ENCODE measurements at regions not wholly inside any gene's neighbourhood (a gene's known extent, or its start where the extent isn't known, plus 50 kb on each side); places are given as distances from the start of the nearest gene placed in this dataset.

- DNase-seq: no peak
- Histone ChIP-seq H3K4me1 (peaks cover 0 to 12% (median 7%) of the 10 kb centered on the region in 3 donors), H3K36me3 (no peaks in the 10 kb centered on the region), H3K9me3 (no peaks in the 10 kb centered on the region), H3K27ac (no peak overlapping the region), H3K27me3 (no peaks in the 10 kb centered on the region), H3K4me3 (no peak overlapping the region)
- 57 to 60% methylated on average over 2 to 11 of the region's 15 CpGs for WGBS, 2 donors
- intact Hi-C loops (cut with DNase I): no loop called here
- TF ChIP-seq, protein P1, sequence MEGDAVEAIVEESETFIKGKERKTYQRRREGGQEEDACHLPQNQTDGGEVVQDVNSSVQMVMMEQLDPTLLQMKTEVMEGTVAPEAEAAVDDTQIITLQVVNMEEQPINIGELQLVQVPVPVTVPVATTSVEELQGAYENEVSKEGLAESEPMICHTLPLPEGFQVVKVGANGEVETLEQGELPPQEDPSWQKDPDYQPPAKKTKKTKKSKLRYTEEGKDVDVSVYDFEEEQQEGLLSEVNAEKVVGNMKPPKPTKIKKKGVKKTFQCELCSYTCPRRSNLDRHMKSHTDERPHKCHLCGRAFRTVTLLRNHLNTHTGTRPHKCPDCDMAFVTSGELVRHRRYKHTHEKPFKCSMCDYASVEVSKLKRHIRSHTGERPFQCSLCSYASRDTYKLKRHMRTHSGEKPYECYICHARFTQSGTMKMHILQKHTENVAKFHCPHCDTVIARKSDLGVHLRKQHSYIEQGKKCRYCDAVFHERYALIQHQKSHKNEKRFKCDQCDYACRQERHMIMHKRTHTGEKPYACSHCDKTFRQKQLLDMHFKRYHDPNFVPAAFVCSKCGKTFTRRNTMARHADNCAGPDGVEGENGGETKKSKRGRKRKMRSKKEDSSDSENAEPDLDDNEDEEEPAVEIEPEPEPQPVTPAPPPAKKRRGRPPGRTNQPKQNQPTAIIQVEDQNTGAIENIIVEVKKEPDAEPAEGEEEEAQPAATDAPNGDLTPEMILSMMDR (IDR thresholded peaks at IDR 0.05): no peak
- TF ChIP-seq POLR2A (IDR thresholded peaks at IDR 0.05): no peak
These were observed 96.6 kb upstream of the VANGL1 start for GRCh38 chr1:115545096-115545720.

- Histone ChIP-seq H3K4me3 (no peak overlapping the region), H3K36me3 (no peaks in the 10 kb centered on the region), H3K4me1 (peaks cover 0 to 12% (median 7%) of the 10 kb centered on the region in 3 donors), H3K9me3 (no peaks in the 10 kb centered on the region), H3K27ac (no peak overlapping the region), H3K27me3 (no peaks in the 10 kb centered on the region)
- DNase-seq: no peak
- WGBS, 2 donors: 80 to 87% methylated on average over 4 of the region's 4 CpGs
- TF ChIP-seq POLR2A (IDR thresholded peaks at IDR 0.05): no peak
- TF ChIP-seq, protein P1 (IDR thresholded peaks at IDR 0.05): no peak
- intact Hi-C loops (cut with DNase I): no loop called here
These were observed 97.6 kb upstream of the VANGL1 start for GRCh38 chr1:115544131-115544530.

DNA sequence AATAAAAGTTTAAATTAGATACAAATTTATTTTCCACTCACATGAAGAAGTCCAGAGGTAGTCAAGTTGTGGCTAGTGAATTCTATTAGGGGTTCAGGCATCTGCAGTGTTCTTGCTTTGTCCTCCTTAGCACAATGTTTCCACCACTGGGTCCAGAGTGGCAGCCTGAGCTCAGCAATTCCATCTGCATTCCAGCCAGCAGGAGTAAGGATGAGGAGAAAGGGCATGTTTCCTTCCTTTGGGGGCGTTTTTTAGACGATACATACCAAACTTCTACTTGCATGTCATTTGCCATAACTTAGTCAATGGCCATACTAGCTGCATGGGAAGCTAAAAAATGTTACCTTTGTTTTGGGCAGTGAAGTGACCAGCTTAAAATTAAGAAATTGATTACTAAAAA, 98.5 kb upstream of the VANGL1 start:
- H3K4me1 ChIP-seq: peaks cover 0 to 12% (median 7%) of the 10 kb centered on the region in 3 donors
- no peak for DNase-seq
- H3K9me3 ChIP-seq: no peaks in the 10 kb centered on the region
- WGBS, 2 donors: 71 to 78% methylated on average over 2 of the region's 2 CpGs
- intact Hi-C loops (cut with DNase I): no loop called here
- TF ChIP-seq, protein P1 (IDR thresholded peaks at IDR 0.05): no peak
- no peak for TF ChIP-seq POLR2A (IDR thresholded peaks at IDR 0.05)
- H3K4me3 ChIP-seq: no peak overlapping the region
- no peaks in the 10 kb centered on the region for H3K36me3 ChIP-seq
- no peaks in the 10 kb centered on the region for H3K27me3 ChIP-seq
- H3K27ac ChIP-seq: no peak overlapping the region

GRCh38 chr1:115539736-115540135, 102.0 kb upstream of the VANGL1 start:
- no peaks in the 10 kb centered on the region for H3K27me3 ChIP-seq
- DNase-seq: no peak
- intact Hi-C loops (cut with DNase I): no loop called here
- H3K4me3 ChIP-seq: no peak overlapping the region
- WGBS, 2 donors: 79 to 85% methylated on average over 3 of the region's 3 CpGs
- TF ChIP-seq, protein P1 (IDR thresholded peaks at IDR 0.05): no peak
- TF ChIP-seq POLR2A (IDR thresholded peaks at IDR 0.05): no peak
- peaks cover 0 to 2% (median 0%) of the 10 kb centered on the region in 3 donors for H3K9me3 ChIP-seq
- peak overlapping the region in 1 of 4 donors; percentile 5 for H3K27ac ChIP-seq
- no peaks in the 10 kb centered on the region for H3K4me1 ChIP-seq
- no peaks in the 10 kb centered on the region for H3K36me3 ChIP-seq

DNA sequence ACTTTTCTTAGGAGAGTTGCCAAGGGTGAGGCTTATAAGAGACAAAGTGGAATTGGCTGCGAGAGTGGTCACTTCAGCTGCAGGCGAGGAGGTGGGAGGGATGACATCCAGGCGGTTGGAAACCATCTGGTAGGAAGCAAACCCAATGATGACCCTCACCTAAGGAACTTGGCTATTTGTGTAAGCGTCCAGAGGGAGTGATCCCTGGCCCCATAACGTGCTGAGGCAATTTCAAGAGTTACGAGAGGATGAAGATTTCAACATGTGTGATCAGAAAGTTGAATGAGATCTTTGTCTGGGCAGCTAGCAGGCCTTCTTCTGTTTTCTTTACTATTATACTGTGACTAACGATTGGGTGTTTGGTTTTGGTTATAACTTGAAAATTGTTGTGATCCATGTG, 102.7 kb upstream of the VANGL1 start:
- Histone ChIP-seq H3K9me3 (peaks cover 0 to 4% (median 0%) of the 10 kb centered on the region in 3 donors), H3K4me1 (no peaks in the 10 kb centered on the region), H3K27me3 (no peaks in the 10 kb centered on the region), H3K27ac (peak overlapping the region in 1 of 4 donors; percentile 5), H3K36me3 (no peaks in the 10 kb centered on the region), H3K4me3 (no peak overlapping the region)
- intact Hi-C loops (cut with DNase I): no loop called here
- 34 to 46% methylated on average over 7 of the region's 7 CpGs for WGBS, 2 donors
- no peak for DNase-seq
- TF ChIP-seq, protein P1 (IDR thresholded peaks at IDR 0.05): no peak
- TF ChIP-seq POLR2A (IDR thresholded peaks at IDR 0.05): no peak

Data from esophagus squamous epithelium (tissue), 5 donors.